Breast epithelium (tissue), 3 donors: ENCODE measurements at regions not wholly inside any gene's neighbourhood (a gene's known extent, or its start where the extent isn't known, plus 50 kb on each side); places are given as distances from the start of the nearest gene placed in this dataset.

Experiments used
- POLR2A ChIP-seq: fragments of 450-650 bp; IDR thresholded peaks from one replicate; pipeline ENCODE4 v1.6.1; 2016; ENCODE audit warnings: antibody characterized with exemption, mild to moderate bottlenecking, moderate library complexity
- TF ChIP-seq, protein P1 (sequence below), 3 donors: fragments of 450-650 bp; IDR thresholded peaks; one replicate each; pipeline ENCODE4 v1.5.1; 2016 to 2017; ENCODE audit warnings: antibody characterized with exemption in 3 of 3, mild to moderate bottlenecking in 3 of 3, moderate library complexity in 3 of 3

GRCh38 chrX:63421411-63421810, 70.3 kb upstream of the SPIN4 start:
- no peak for TF ChIP-seq POLR2A
- TF ChIP-seq, protein P1, sequence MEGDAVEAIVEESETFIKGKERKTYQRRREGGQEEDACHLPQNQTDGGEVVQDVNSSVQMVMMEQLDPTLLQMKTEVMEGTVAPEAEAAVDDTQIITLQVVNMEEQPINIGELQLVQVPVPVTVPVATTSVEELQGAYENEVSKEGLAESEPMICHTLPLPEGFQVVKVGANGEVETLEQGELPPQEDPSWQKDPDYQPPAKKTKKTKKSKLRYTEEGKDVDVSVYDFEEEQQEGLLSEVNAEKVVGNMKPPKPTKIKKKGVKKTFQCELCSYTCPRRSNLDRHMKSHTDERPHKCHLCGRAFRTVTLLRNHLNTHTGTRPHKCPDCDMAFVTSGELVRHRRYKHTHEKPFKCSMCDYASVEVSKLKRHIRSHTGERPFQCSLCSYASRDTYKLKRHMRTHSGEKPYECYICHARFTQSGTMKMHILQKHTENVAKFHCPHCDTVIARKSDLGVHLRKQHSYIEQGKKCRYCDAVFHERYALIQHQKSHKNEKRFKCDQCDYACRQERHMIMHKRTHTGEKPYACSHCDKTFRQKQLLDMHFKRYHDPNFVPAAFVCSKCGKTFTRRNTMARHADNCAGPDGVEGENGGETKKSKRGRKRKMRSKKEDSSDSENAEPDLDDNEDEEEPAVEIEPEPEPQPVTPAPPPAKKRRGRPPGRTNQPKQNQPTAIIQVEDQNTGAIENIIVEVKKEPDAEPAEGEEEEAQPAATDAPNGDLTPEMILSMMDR (IDR thresholded peaks at IDR 0.05) = no peak
